ENCODE measurements at regions not wholly inside any gene's neighbourhood (a gene's known extent, or its start where the extent isn't known, plus 50 kb on each side); places are given as distances from the start of the nearest gene placed in this dataset.

DNA sequence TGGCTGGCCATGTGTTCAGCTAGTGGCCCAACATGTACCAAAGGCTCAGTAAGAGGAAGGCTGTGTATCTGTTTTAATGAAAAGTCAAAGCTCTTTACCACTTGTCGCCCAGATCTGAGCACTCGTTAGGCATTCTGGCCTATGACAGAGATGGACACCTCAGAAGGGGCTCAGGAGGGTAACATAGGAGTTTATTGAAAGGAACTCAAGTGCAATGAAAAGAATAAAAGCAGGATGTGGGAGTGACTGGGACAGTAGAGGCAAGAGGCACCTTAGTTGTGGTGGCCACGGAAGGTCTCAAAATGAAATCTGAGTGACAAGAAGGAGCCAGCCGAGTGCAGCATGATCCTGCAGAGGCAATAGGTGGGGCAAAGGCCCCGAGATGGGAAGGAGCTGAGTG, 309.7 kb downstream of the MN1 start:
- Histone ChIP-seq H4K5ac (ENCODE audit: insufficient read length, low read depth, low read length) (no peak overlapping the region), H3K27me3 (replicated peaks in 1 of 4; ENCODE audit: control insufficient read depth in 3 of 4, extremely low read depth in 1 of 4, insufficient read depth in 3 of 4, low read length in 3 of 4) (no peaks in the 10 kb centered on the region), H3K4ac (replicated peaks; ENCODE audit: insufficient read length, low read depth, low read length) (no peak overlapping the region), H3K18ac (ENCODE audit: extremely low read depth, low read length) (no peak overlapping the region), H3K4me2 (ENCODE audit: insufficient read depth in 1 of 2, low read depth in 2 of 2, low read length in 2 of 2) (no peak overlapping the region), H2BK5ac (ENCODE audit: low read depth, low read length) (no peak overlapping the region), H2BK15ac (ENCODE audit: low read length) (no peak overlapping the region), H4K20me1 (replicated peaks in 1 of 2; ENCODE audit: control insufficient read depth in 1 of 2, insufficient read depth in 2 of 2, low read length in 2 of 2) (no peaks in the 10 kb centered on the region), H4K91ac (replicated peaks; ENCODE audit: insufficient read length, low read length) (no peak overlapping the region), H3K4me1 (replicated peaks in 1 of 4; ENCODE audit: control insufficient read depth in 3 of 4, insufficient read depth in 4 of 4, low read length in 3 of 4) (peaks cover 0 to 7% (median 3%) of the 10 kb centered on the region in 4 experiments; a peak in 4 of 7 replicates), H2BK12ac (ENCODE audit: low read depth, low read length) (no peak overlapping the region), H3K36me3 (ENCODE audit: control insufficient read depth in 2 of 4, insufficient read depth in 4 of 4, low read length in 3 of 4) (no peaks in the 10 kb centered on the region), H2AFZ (ENCODE audit: low read length) (no peak overlapping the region), H2AK5ac (ENCODE audit: low read depth, low read length) (no peak overlapping the region), H3K23me2 (ENCODE audit: low read depth, low read length) (no peaks in the 10 kb centered on the region), H3K9ac (replicated peaks in 1 of 4; ENCODE audit: extremely low read depth in 1 of 4, low read depth in 3 of 4, low read length in 3 of 4) (no peak overlapping the region), H3K79me1 (ENCODE audit: low read depth, low read length) (no peaks in the 10 kb centered on the region), H2BK120ac (replicated peaks; ENCODE audit: low read depth, low read length) (no peak overlapping the region), H2BK20ac (ENCODE audit: low read length) (no peak overlapping the region), H3K9me3 (ENCODE audit: insufficient read depth in 2 of 2, low read depth in 1 of 2, low read length in 1 of 2) (no peaks in the 10 kb centered on the region), H3K27ac (ENCODE audit: low read depth, low read length) (no peak overlapping the region), H3K23ac (ENCODE audit: insufficient read length) (no peak overlapping the region), H4K8ac (ENCODE audit: extremely low read depth, insufficient read depth, low read length) (no peak overlapping the region), H3K14ac (ENCODE audit: insufficient read length) (no peak overlapping the region), H3K56ac (replicated peaks; ENCODE audit: insufficient read length, low read depth, low read length) (no peak overlapping the region), H3K79me2 (ENCODE audit: control insufficient read depth in 1 of 2, insufficient read depth in 2 of 2, low read length in 2 of 2) (no peaks in the 10 kb centered on the region), H3K4me3 (ENCODE audit: extremely low read depth in 1 of 4, insufficient read depth in 2 of 4, low read depth in 3 of 4, low read length in 4 of 4) (no peak overlapping the region)
- ChIA-PET CTCF (ENCODE audit: partially characterized antibody) (interaction anchor here (0.6 to 1.3 kb wide), 3 partner anchors 25 to 553 kb away, joined by 3 read pairs; no protein-coding TSS in a partner anchor), POLR2A (ENCODE audit: partially characterized antibody) (interaction anchor here (0.9 kb wide), 1 partner anchor 16 kb away, joined by 3 read pairs; no protein-coding TSS in a partner anchor)
- DNase-seq (ENCODE audit: low read depth in 1 of 2, low spot score in 2 of 2) = no peak
- TF ChIP-seq SAP30 (IDR thresholded peaks at IDR 0.05; ENCODE audit: insufficient read depth, insufficient replicate concordance, low read length) (no peak), CHD1 (IDR thresholded peaks at IDR 0.05; ENCODE audit: low read depth, low read length) (no peak), SP2 (IDR thresholded peaks at IDR 0.05; ENCODE audit: low read length) (no peak), CHD2 (IDR thresholded peaks at IDR 0.05; ENCODE audit: low read length) (no peak)
- FAIRE-seq = no peak
- 89% methylated on average over 5 of the region's 5 CpGs; no CpG with 5 or more reads in 1 of the 2 experiments for WGBS, 2 experiments (ENCODE audit: extremely low coverage in 1 of 2, insufficient coverage in 1 of 2, insufficient read length in 1 of 2, insufficient replicate concordance in 2 of 2, low coverage in 1 of 2, low lambda C conversion rate in 2 of 2, missing lambda C conversion rate in 1 of 2)

Data from H1 (cell line).